HCT116 (cell line): ENCODE measurements at regions not wholly inside any gene's neighbourhood (a gene's known extent, or its start where the extent isn't known, plus 50 kb on each side); places are given as distances from the start of the nearest gene placed in this dataset.

Experiments used
- ATAC-seq: fragments of 200-7000 bp; cut with Tn5 transposase; 2 replicates; pipeline ENCODE4 v1.9.1; 2020; ENCODE audit warnings: mild to moderate bottlenecking, moderate library complexity
- BruUV-seq: library from RNA; stranded (reverse); fragments of 400-500 nt; replicated peaks from 2 replicates; lab custom pipeline; 2021; lab: Mats Ljungman, UMichigan
- CTCF ChIA-PET: fragments of 300-600 bp; sonication (Branson Sonifier 250); formaldehyde crosslinking; loops from one replicate; lab custom pipeline; 2021; ENCODE audit warnings: antibody characterized with exemption; lab: Charles Lee
- POLR2A ChIA-PET: fragments of 300-600, 350-600 bp; sonication (Branson Sonifier 250); formaldehyde crosslinking; loops from one replicate; lab custom pipeline; 2021; ENCODE audit warnings: antibody characterized with exemption; lab: Charles Lee
- RAD21 ChIA-PET, 2 experiments: fragments of 300-600 bp; sonication (Branson Sonifier 250); formaldehyde crosslinking; loops; one replicate each; lab custom pipeline; 2023; ENCODE audit warnings: low total read pairs in 2 of 2; ENCODE audit not compliant: uncharacterized antibody in 2 of 2, unreplicated experiment in 2 of 2, low non-redundant PET in 1 of 2; lab: Charles Lee
- DNase-seq: peaks from one replicate; pipeline ENCODE4 v3.0.0-alpha.2; 2010; ENCODE audit warnings: low read depth, low spot score
- H2AFZ ChIP-seq: fragments of 200-600 bp; shearing (Covaris generic), sonication (generic); 2 replicates; pipeline ENCODE4 v1.6.1; 2017; ENCODE audit warnings: low read depth, mixed run types, mixed read lengths, antibody characterized with exemption, low read length; ENCODE audit not compliant: poor library complexity, severe bottlenecking
- H3K27ac ChIP-seq: 2 replicates; pipeline ENCODE4 v1.5.1; 2012; ENCODE audit warnings: low read depth, low read length
- H3K27me3 ChIP-seq: fragments of 200-600 bp; sonication (generic); 2 replicates; pipeline ENCODE4 v1.6.1; 2016; ENCODE audit warnings: mixed run types, low read length, mixed read lengths; ENCODE audit not compliant: insufficient read depth
- H3K36me3 ChIP-seq, 2 experiments: fragments of 200-500 bp in 1 of 2; fragments of 200-600 bp in 1 of 2; sonication (Bioruptor generic) in 1 of 2; sonication (generic) in 1 of 2; 2 replicates each; pipeline versions ENCODE4 v1.5.1 to v1.6.1; 2014 to 2016; ENCODE audit warnings: low read length in 2 of 2, inconsistent platforms in 1 of 2, mixed read lengths in 1 of 2, mixed run types in 1 of 2; ENCODE audit not compliant: insufficient read depth in 2 of 2, control insufficient read depth in 1 of 2
- H3K4me1 ChIP-seq, 2 experiments: fragments of 200-600 bp in 1 of 2; sonication (generic) in 1 of 2; 2 replicates each; pipeline versions ENCODE4 v1.5.1 to v1.6.1; 2012 to 2017; ENCODE audit warnings: low read length in 2 of 2, inconsistent platforms in 1 of 2, mild to moderate bottlenecking in 1 of 2, mixed read lengths in 1 of 2, mixed run types in 1 of 2, moderate library complexity in 1 of 2; ENCODE audit not compliant: insufficient read depth in 2 of 2, control insufficient read depth in 1 of 2
- H3K4me2 ChIP-seq: fragments of 200-600 bp; sonication (generic); 2 replicates; pipeline ENCODE4 v1.6.1; 2017; ENCODE audit warnings: mixed run types, low read length, mixed read lengths
- H3K4me3 ChIP-seq, 2 experiments: fragments of 200-600 bp in 1 of 2; sonication (generic) in 1 of 2; replicated peaks in 1 of 2; 2 replicates each; pipeline ENCODE4 v1.5.1; 2011 to 2016; ENCODE audit warnings: low read length in 2 of 2, control low read depth in 1 of 2, low read depth in 1 of 2, mild to moderate bottlenecking in 1 of 2, mixed read lengths in 1 of 2, mixed run types in 1 of 2
- H3K79me2 ChIP-seq: fragments of 200-600 bp; sonication (generic); 2 replicates; pipeline ENCODE4 v1.6.1; 2017; ENCODE audit warnings: mild to moderate bottlenecking, mixed run types, low read length, moderate library complexity, mixed read lengths; ENCODE audit not compliant: insufficient read depth
- H3K9ac ChIP-seq: fragments of 200-600 bp; sonication (generic); 2 replicates; pipeline ENCODE4 v1.6.1; 2016; ENCODE audit warnings: low read length, mixed read lengths
- H3K9me2 ChIP-seq: fragments of 200-600 bp; sonication (generic), shearing (Covaris generic); 2 replicates; pipeline ENCODE4 v1.6.1; 2017; ENCODE audit warnings: mixed run types, mild to moderate bottlenecking, moderate library complexity; ENCODE audit not compliant: insufficient read depth
- H3K9me3 ChIP-seq, 2 experiments: fragments of 200-500 bp in 1 of 2; fragments of 200-600 bp in 1 of 2; sonication (Bioruptor generic) in 1 of 2; sonication (generic) in 1 of 2; 2 replicates each; pipeline ENCODE4 v1.6.1; 2014 to 2017; ENCODE audit warnings: low read length in 2 of 2, mixed read lengths in 2 of 2, inconsistent platforms in 1 of 2, low read depth in 1 of 2, mild to moderate bottlenecking in 1 of 2, mixed run types in 1 of 2, moderate library complexity in 1 of 2; ENCODE audit not compliant: control insufficient read depth in 1 of 2, insufficient read depth in 1 of 2
- H4K20me1 ChIP-seq: fragments of 200-600 bp; sonication (generic), shearing (Covaris generic); 2 replicates; pipeline ENCODE4 v1.6.1; 2017; ENCODE audit warnings: mixed run types, mild to moderate bottlenecking, moderate library complexity; ENCODE audit not compliant: insufficient read depth
- CEBPB ChIP-seq: IDR thresholded peaks from 2 replicates; pipeline ENCODE4 v1.6.1; 2012; ENCODE audit warnings: low read depth
- EGR1 ChIP-seq: IDR thresholded peaks from 2 replicates; pipeline ENCODE4 v1.6.1; 2012; ENCODE audit warnings: low read depth
- EZH2 ChIP-seq: fragments of 200-600 bp; sonication (generic); IDR thresholded peaks from 2 replicates; pipeline ENCODE4 v1.6.1; 2017; ENCODE audit warnings: antibody characterized with exemption, mixed run types
- EZH2phosphoT487 ChIP-seq: fragments of 200-600 bp; IDR thresholded peaks from 2 replicates; pipeline ENCODE4 v1.6.1; 2018; ENCODE audit warnings: antibody characterized with exemption, borderline replicate concordance
- FOSL1 ChIP-seq: IDR thresholded peaks from 2 replicates; pipeline ENCODE4 v1.6.1; 2012; ENCODE audit warnings: low read depth
- REST ChIP-seq: IDR thresholded peaks from 2 replicates; pipeline ENCODE4 v1.6.1; 2012; ENCODE audit warnings: low read depth
- SRF ChIP-seq: IDR thresholded peaks from 2 replicates; pipeline ENCODE4 v1.6.1; 2012; ENCODE audit warnings: low read depth
- ZFX ChIP-seq: fragments of 450-650 bp; IDR thresholded peaks from 2 replicates; pipeline ENCODE4 v1.6.1; 2017
- intact Hi-C: fragments of 100-400 bp; cut with micrococcal nuclease; formaldehyde crosslinking; loops from 2 replicates; pipeline ENCODE4 v1.10.0; 2022

DNA sequence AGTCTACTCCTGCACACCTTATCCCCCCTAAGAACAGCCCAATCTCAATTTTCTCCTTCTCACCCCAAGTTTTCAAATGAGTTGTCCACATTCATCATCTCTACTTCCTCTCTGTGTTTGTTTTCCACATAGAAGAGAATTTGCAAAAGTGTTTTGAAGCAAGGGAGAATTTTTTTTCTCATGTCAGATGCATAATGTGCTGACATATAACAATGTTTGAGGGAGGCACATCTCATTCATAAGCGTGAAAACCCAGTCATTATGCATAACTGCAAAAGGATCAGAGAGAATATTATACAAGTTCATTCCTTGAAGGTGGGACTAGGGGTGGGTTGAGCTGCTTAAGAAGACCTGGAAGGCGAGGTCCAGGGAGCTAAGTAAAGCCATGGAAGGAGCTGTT lies 80.8 kb upstream of the SLC1A4 start:
- POLR2A ChIA-PET: no interaction called here

More for the DNA sequence above, 80.8 kb upstream of the SLC1A4 start:
- no peaks in the 10 kb centered on the region for H3K9me3 ChIP-seq
- intact Hi-C loops: no loop called here
- no peak overlapping the region for H3K27ac ChIP-seq
- H3K9ac ChIP-seq: no peak overlapping the region
- no TSS peak for BruUV-seq
- H3K36me3 ChIP-seq: no peaks in the 10 kb centered on the region
- RAD21 ChIA-PET: no interaction called here
- H2AFZ ChIP-seq: no peak overlapping the region
- 0 out of 4 replicates have a peak, but pooled peaks cover 0 to 1% of the 10 kb centered on the region in 2 experiments for H3K4me1 ChIP-seq
- H3K4me3 ChIP-seq: no peak overlapping the region
- no peaks in the 10 kb centered on the region for H3K9me2 ChIP-seq
- H3K79me2 ChIP-seq: no peaks in the 10 kb centered on the region
- no peaks in the 10 kb centered on the region for H4K20me1 ChIP-seq
- no peak overlapping the region for H3K4me2 ChIP-seq
- H3K27me3 ChIP-seq: no peaks in the 10 kb centered on the region
- CTCF ChIA-PET: no interaction called here
- DNase-seq: no peak
- TF ChIP-seq FOSL1: no peak
- no peak for TF ChIP-seq EZH2phosphoT487
- no peak for TF ChIP-seq ZFX
- no peak for TF ChIP-seq EGR1
- TF ChIP-seq EZH2: no peak
- TF ChIP-seq CEBPB: no peak
- no peak for TF ChIP-seq REST
- TF ChIP-seq SRF: no peak
- TF ChIP-seq, all 23 proteins: peak for 0
- ATAC-seq: no peak
